ENCODE measurements at regions not wholly inside any gene's neighbourhood (a gene's known extent, or its start where the extent isn't known, plus 50 kb on each side); places are given as distances from the start of the nearest gene placed in this dataset.

GRCh38 chr17:63270610-63271009 lies 175.5 kb downstream of the CYB561 start:
- no peak for TF ChIP-seq TARDBP (IDR thresholded peaks at IDR 0.05)
- TF ChIP-seq SP1 (IDR thresholded peaks at IDR 0.05), result no peak
- TF ChIP-seq BHLHE40 (IDR thresholded peaks at IDR 0.05; ENCODE audit: borderline replicate concordance), result no peak
- no peak for TF ChIP-seq FOXM1 (IDR thresholded peaks at IDR 0.05; ENCODE audit: borderline replicate concordance)
- TF ChIP-seq FOXA1 (IDR thresholded peaks at IDR 0.05), result no peak
- TF ChIP-seq FOXK2 (IDR thresholded peaks at IDR 0.05), result no peak
- no peak for TF ChIP-seq HDGF (IDR thresholded peaks at IDR 0.05; ENCODE audit: borderline replicate concordance)
- TF ChIP-seq PKNOX1 (IDR thresholded peaks at IDR 0.05), result no peak

All from HEK293T (cell line).